Panc1 (cell line): ENCODE measurements at regions not wholly inside any gene's neighbourhood (a gene's known extent, or its start where the extent isn't known, plus 50 kb on each side); places are given as distances from the start of the nearest gene placed in this dataset.

Experiments used
- ATAC-seq: fragments of 200-7000 bp; cut with Tn5 transposase; 2 replicates; pipeline ENCODE4 v1.9.1; 2020; ENCODE audit warnings: mild to moderate bottlenecking, moderate library complexity
- BruUV-seq: library from RNA; stranded (reverse); fragments of 400-500 nt; replicated peaks from 2 replicates; lab custom pipeline; 2021; lab: Mats Ljungman, UMichigan
- CTCF ChIA-PET: fragments of 300-600 bp; sonication (Branson Sonifier 250); formaldehyde crosslinking; loops from one replicate; lab custom pipeline; 2022; ENCODE audit warnings: antibody characterized with exemption; lab: Charles Lee
- POLR2A ChIA-PET: fragments of 300-600 bp; sonication (Branson Sonifier 250); formaldehyde crosslinking; loops from one replicate; lab custom pipeline; 2022; ENCODE audit warnings: antibody characterized with exemption; lab: Charles Lee
- DNase-seq: peaks from one replicate; pipeline ENCODE4 v3.0.0-alpha.2; 2010; ENCODE audit warnings: low read depth, low spot score
- H3K27ac ChIP-seq: 2 replicates; pipeline ENCODE4 v1.5.1; 2011; ENCODE audit warnings: mild to moderate bottlenecking, low read length, inconsistent platforms
- H3K27me3 ChIP-seq: fragments of 200-500 bp; sonication (Bioruptor generic); 2 replicates; pipeline ENCODE4 v1.6.0; 2014; ENCODE audit warnings: low read length, inconsistent platforms; ENCODE audit not compliant: control insufficient read depth, insufficient read depth
- H3K36me3 ChIP-seq: fragments of 200-500 bp; sonication (Bioruptor generic); 2 replicates; pipeline ENCODE4 v1.5.1; 2014; ENCODE audit warnings: inconsistent platforms, mild to moderate bottlenecking, low read length, moderate library complexity; ENCODE audit not compliant: control insufficient read depth, insufficient read depth
- H3K4me1 ChIP-seq: 2 replicates; pipeline ENCODE4 v1.5.1; 2011; ENCODE audit warnings: inconsistent platforms, mild to moderate bottlenecking, low read length, moderate library complexity; ENCODE audit not compliant: control insufficient read depth, insufficient read depth
- H3K4me3 ChIP-seq, 2 experiments: 2 replicates each; pipeline ENCODE4 v1.5.1; 2011 to 2012; ENCODE audit warnings: low read depth in 2 of 2, low read length in 2 of 2, mild to moderate bottlenecking in 2 of 2, inconsistent platforms in 1 of 2, moderate library complexity in 1 of 2
- H3K9me3 ChIP-seq: fragments of 200-500 bp; sonication (Bioruptor generic); 2 replicates; pipeline ENCODE4 v1.5.1; 2014; ENCODE audit warnings: low read depth, mild to moderate bottlenecking, inconsistent platforms, low read length, moderate library complexity; ENCODE audit not compliant: control insufficient read depth, insufficient read depth
- CTCF ChIP-seq: fragments of 450-650 bp; IDR thresholded peaks from 2 replicates; pipeline ENCODE4 v1.5.1; 2017; ENCODE audit warnings: mild to moderate bottlenecking
- POLR2AphosphoS5 ChIP-seq: IDR thresholded peaks from 2 replicates; pipeline ENCODE4 v1.6.1; 2012; ENCODE audit warnings: mild to moderate bottlenecking, low read depth, low read length, moderate library complexity
- REST ChIP-seq, 2 experiments: IDR thresholded peaks; 2 replicates each; pipeline ENCODE4 v1.6.1; 2011 to 2012; ENCODE audit warnings: low read depth in 2 of 2, control low read depth in 1 of 2, low read length in 1 of 2, mild to moderate bottlenecking in 1 of 2, moderate library complexity in 1 of 2; ENCODE audit not compliant: insufficient read depth in 1 of 2
- SIN3A ChIP-seq: IDR thresholded peaks from 2 replicates; pipeline ENCODE4 v1.6.1; 2012; ENCODE audit warnings: low read depth, mild to moderate bottlenecking, low read length, moderate library complexity, borderline replicate concordance; ENCODE audit not compliant: insufficient read depth
- TCF7L2 ChIP-seq: IDR thresholded peaks from 2 replicates; pipeline ENCODE4 v1.6.1; 2011; ENCODE audit warnings: mild to moderate bottlenecking, low read depth, low read length, inconsistent platforms
- in situ Hi-C: cut with HindIII; loops from 2 replicates; pipeline ENCODE4 v1.10.0; 2016; ENCODE audit warnings: low sequenced_read_pairs, low pct_unique_long_range_greater_than_20kb
- intact Hi-C: fragments of 100-400 bp; cut with micrococcal nuclease; formaldehyde crosslinking; loops from one replicate; pipeline ENCODE4 v1.10.0; 2022; ENCODE audit not compliant: unreplicated experiment

- ChIA-PET POLR2A (no interaction called here), CTCF (no interaction called here)
- BruUV-seq, result no TSS peak
- no peak overlapping the region for H3K4me3 ChIP-seq
- no peaks in the 10 kb centered on the region for H3K27me3 ChIP-seq
- H3K27ac ChIP-seq, result no peak overlapping the region
- intact Hi-C loops (no loop called here), in situ Hi-C loops (no loop called here)
- DNase-seq (no peak), ATAC-seq (no peak)
- H3K4me1 ChIP-seq, result no peaks in the 10 kb centered on the region
- H3K9me3 ChIP-seq, result no peaks in the 10 kb centered on the region
- H3K36me3 ChIP-seq, result no peaks in the 10 kb centered on the region
- no peak for TF ChIP-seq REST (IDR thresholded peaks at IDR 0.05; ENCODE audit: insufficient read depth in 1 of 2, low read depth in 2 of 2, low read length in 1 of 2)
Measured at GRCh38 chr20:55730321-55730720, 275.0 kb downstream of the CBLN4 start.

- Histone ChIP-seq H3K27me3 (no peaks in the 10 kb centered on the region), H3K36me3 (no peaks in the 10 kb centered on the region), H3K9me3 (no peaks in the 10 kb centered on the region), H3K27ac (no peak overlapping the region), H3K4me3 (no peak overlapping the region), H3K4me1 (no peaks in the 10 kb centered on the region)
- no peak for TF ChIP-seq CTCF
- TF ChIP-seq REST (IDR thresholded peaks at IDR 0.05; ENCODE audit: insufficient read depth in 1 of 2, low read depth in 2 of 2, low read length in 1 of 2), result no peak
- no peak for TF ChIP-seq SIN3A
- no peak for TF ChIP-seq POLR2AphosphoS5
- no peak for TF ChIP-seq TCF7L2
- ATAC-seq (no peak), DNase-seq (no peak)
- intact Hi-C loops (no loop called here), in situ Hi-C loops (no loop called here)
- ChIA-PET CTCF (no interaction called here), POLR2A (no interaction called here)
- BruUV-seq, result no TSS peak
Measured at GRCh38 chr20:55714736-55715135, 290.6 kb downstream of the CBLN4 start.
